ENCODE measurements at regions not wholly inside any gene's neighbourhood (a gene's known extent, or its start where the extent isn't known, plus 50 kb on each side); places are given as distances from the start of the nearest gene placed in this dataset.

GRCh38 chr15:23758891-23759290, 71.8 kb upstream of the NDN start:
- Histone ChIP-seq H3K36me3 (ENCODE audit: low read depth) (no peaks in the 10 kb centered on the region), H4K20me1 (ENCODE audit: insufficient read depth) (no peaks in the 10 kb centered on the region), H3K9me3 (ENCODE audit: insufficient read depth, low read depth) (no peaks in the 10 kb centered on the region), H3K27me3 (ENCODE audit: insufficient read depth, low read depth) (no peaks in the 10 kb centered on the region), H3K9me2 (ENCODE audit: insufficient read depth) (no peaks in the 10 kb centered on the region), H3K79me2 (ENCODE audit: low read depth) (no peaks in the 10 kb centered on the region), H3K4me2 (no peak overlapping the region), H3K27ac (no peak overlapping the region), H3K4me3 (no peak overlapping the region), H3F3A (ENCODE audit: insufficient read depth, low read depth) (no peaks in the 10 kb centered on the region), H2AFZ (no peak overlapping the region), H3K4me1 (replicated peaks; ENCODE audit: insufficient read depth) (no peaks in the 10 kb centered on the region)
- CTCF ChIA-PET: no interaction called here
- DNase-seq: no peak
- BruUV-seq (replicated peaks): no TSS peak
- POLR2A ChIA-PET (ENCODE audit: unreplicated experiment): no interaction called here
- TF ChIP-seq EZH2 (IDR thresholded peaks at IDR 0.05; ENCODE audit: low read depth): no peak
- TF ChIP-seq, protein P1, sequence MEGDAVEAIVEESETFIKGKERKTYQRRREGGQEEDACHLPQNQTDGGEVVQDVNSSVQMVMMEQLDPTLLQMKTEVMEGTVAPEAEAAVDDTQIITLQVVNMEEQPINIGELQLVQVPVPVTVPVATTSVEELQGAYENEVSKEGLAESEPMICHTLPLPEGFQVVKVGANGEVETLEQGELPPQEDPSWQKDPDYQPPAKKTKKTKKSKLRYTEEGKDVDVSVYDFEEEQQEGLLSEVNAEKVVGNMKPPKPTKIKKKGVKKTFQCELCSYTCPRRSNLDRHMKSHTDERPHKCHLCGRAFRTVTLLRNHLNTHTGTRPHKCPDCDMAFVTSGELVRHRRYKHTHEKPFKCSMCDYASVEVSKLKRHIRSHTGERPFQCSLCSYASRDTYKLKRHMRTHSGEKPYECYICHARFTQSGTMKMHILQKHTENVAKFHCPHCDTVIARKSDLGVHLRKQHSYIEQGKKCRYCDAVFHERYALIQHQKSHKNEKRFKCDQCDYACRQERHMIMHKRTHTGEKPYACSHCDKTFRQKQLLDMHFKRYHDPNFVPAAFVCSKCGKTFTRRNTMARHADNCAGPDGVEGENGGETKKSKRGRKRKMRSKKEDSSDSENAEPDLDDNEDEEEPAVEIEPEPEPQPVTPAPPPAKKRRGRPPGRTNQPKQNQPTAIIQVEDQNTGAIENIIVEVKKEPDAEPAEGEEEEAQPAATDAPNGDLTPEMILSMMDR (conservative IDR thresholded peaks at IDR 0.05): no peak
- intact Hi-C loops (cut with micrococcal nuclease; ENCODE audit: unreplicated experiment): no loop called here

DNA sequence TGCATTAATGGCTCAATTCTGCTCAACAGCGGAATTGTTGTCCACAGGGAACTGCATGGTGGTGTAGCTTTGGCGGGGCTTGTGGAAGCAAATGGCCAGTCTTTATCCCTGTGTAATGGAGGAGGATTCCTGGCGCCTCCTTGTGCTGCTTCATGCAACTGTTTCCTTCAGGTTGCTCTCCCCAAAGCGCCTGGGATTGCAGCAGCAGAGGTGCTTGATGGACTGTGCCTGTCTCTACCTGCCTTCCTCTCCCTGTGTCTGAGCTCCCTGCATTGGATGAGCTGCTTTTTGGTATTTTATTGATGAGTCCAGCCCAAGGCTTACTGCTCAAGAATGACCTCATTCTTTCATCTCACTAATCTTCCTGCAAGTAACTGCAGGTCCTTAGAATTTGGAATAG, 72.9 kb upstream of the NDN start:
- H3K9me2 ChIP-seq (ENCODE audit: insufficient read depth): no peaks in the 10 kb centered on the region
- H3K27me3 ChIP-seq (ENCODE audit: insufficient read depth, low read depth): no peaks in the 10 kb centered on the region
- TF ChIP-seq, protein P1 (conservative IDR thresholded peaks at IDR 0.05): no peak
- TF ChIP-seq EZH2 (IDR thresholded peaks at IDR 0.05; ENCODE audit: low read depth): no peak
- H4K20me1 ChIP-seq (ENCODE audit: insufficient read depth): no peaks in the 10 kb centered on the region
- BruUV-seq (replicated peaks): no TSS peak
- H3K36me3 ChIP-seq (ENCODE audit: low read depth): no peaks in the 10 kb centered on the region
- no peaks in the 10 kb centered on the region for H3K9me3 ChIP-seq (ENCODE audit: insufficient read depth, low read depth)
- H3K4me2 ChIP-seq: no peak overlapping the region
- no peaks in the 10 kb centered on the region for H3F3A ChIP-seq (ENCODE audit: insufficient read depth, low read depth)
- CTCF ChIA-PET: no interaction called here
- no peaks in the 10 kb centered on the region for H3K4me1 ChIP-seq (replicated peaks; ENCODE audit: insufficient read depth)
- POLR2A ChIA-PET (ENCODE audit: unreplicated experiment): no interaction called here
- DNase-seq: no peak
- no peak overlapping the region for H2AFZ ChIP-seq
- no peak overlapping the region for H3K27ac ChIP-seq
- no peaks in the 10 kb centered on the region for H3K79me2 ChIP-seq (ENCODE audit: low read depth)
- no peak overlapping the region for H3K4me3 ChIP-seq
- intact Hi-C loops (cut with micrococcal nuclease; ENCODE audit: unreplicated experiment): no loop called here

GRCh38 chr15:23761386-23761785, 74.3 kb upstream of the NDN start:
- DNase-seq: no peak
- Histone ChIP-seq H4K20me1 (ENCODE audit: insufficient read depth) (no peaks in the 10 kb centered on the region), H3K27ac (no peak overlapping the region), H3K9me2 (ENCODE audit: insufficient read depth) (no peaks in the 10 kb centered on the region), H3K27me3 (ENCODE audit: insufficient read depth, low read depth) (no peaks in the 10 kb centered on the region), H3K4me1 (replicated peaks; ENCODE audit: insufficient read depth) (no peaks in the 10 kb centered on the region), H2AFZ (no peak overlapping the region), H3K79me2 (ENCODE audit: low read depth) (no peaks in the 10 kb centered on the region), H3K4me2 (no peak overlapping the region), H3F3A (ENCODE audit: insufficient read depth, low read depth) (no peaks in the 10 kb centered on the region), H3K36me3 (ENCODE audit: low read depth) (no peaks in the 10 kb centered on the region), H3K4me3 (no peak overlapping the region), H3K9me3 (ENCODE audit: insufficient read depth, low read depth) (no peaks in the 10 kb centered on the region)
- BruUV-seq (replicated peaks): no TSS peak
- ChIA-PET POLR2A (ENCODE audit: unreplicated experiment) (no interaction called here), CTCF (no interaction called here)
- intact Hi-C loops (cut with micrococcal nuclease; ENCODE audit: unreplicated experiment): no loop called here
- no peak for TF ChIP-seq EZH2 (IDR thresholded peaks at IDR 0.05; ENCODE audit: low read depth)
- TF ChIP-seq, protein P1 (conservative IDR thresholded peaks at IDR 0.05): no peak

Data from PC-9 (cell line).